ENCODE measurements at regions not wholly inside any gene's neighbourhood (a gene's known extent, or its start where the extent isn't known, plus 50 kb on each side); places are given as distances from the start of the nearest gene placed in this dataset.

DNA sequence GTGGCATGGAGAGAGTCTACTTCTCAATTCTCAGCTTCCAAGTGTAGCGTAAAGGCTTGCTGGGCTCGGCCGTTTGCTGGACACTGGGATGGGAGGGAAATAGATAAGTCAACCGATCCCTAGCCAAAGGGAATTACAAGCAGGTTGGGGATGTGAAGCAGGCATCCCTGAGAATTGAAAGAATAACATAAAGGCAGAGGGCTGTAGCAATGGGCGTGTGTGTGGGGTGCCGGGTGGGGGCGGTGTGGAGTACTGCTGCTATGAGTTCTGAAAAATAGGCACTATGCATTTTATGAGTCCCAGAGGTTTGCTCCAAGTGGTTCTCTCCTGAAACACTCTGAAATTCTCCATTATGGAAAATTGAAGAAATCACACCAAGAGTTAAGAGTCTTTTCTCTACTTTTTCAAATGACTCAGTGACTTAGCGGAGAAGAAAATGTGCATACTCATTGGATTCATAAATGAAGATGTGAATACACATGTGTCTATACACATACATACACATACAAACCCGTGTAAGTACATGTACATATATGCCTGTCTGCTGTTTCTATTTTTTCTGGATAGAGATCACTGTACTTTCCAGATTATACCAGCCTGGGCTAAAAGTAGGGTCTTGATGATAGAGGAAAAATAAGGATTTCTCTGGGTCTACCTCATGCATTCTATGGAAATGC lies 65.4 kb downstream of the ADRA2A start:
- TF ChIP-seq, protein P1, sequence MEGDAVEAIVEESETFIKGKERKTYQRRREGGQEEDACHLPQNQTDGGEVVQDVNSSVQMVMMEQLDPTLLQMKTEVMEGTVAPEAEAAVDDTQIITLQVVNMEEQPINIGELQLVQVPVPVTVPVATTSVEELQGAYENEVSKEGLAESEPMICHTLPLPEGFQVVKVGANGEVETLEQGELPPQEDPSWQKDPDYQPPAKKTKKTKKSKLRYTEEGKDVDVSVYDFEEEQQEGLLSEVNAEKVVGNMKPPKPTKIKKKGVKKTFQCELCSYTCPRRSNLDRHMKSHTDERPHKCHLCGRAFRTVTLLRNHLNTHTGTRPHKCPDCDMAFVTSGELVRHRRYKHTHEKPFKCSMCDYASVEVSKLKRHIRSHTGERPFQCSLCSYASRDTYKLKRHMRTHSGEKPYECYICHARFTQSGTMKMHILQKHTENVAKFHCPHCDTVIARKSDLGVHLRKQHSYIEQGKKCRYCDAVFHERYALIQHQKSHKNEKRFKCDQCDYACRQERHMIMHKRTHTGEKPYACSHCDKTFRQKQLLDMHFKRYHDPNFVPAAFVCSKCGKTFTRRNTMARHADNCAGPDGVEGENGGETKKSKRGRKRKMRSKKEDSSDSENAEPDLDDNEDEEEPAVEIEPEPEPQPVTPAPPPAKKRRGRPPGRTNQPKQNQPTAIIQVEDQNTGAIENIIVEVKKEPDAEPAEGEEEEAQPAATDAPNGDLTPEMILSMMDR (IDR thresholded peaks at IDR 0.05 in 2 of 3, conservative IDR thresholded peaks at IDR 0.05 in 1 of 3; ENCODE audit: control insufficient read depth in 2 of 3, extremely low read depth in 1 of 3, insufficient read depth in 1 of 3, low read depth in 3 of 3, low read length in 3 of 3) = peak; percentile 6 to 28 (median 23); a peak in 3 of 6 replicates
- TF ChIP-seq CREM (IDR thresholded peaks at IDR 0.05; ENCODE audit: low read depth) (no peak), GABPA (IDR thresholded peaks at IDR 0.05; ENCODE audit: low read depth) (no peak), RFX5 (IDR thresholded peaks at IDR 0.05; ENCODE audit: low read depth, low read length) (no peak), HCFC1 (IDR thresholded peaks at IDR 0.05; ENCODE audit: low read length) (no peak)
